ENCODE measurements at regions not wholly inside any gene's neighbourhood (a gene's known extent, or its start where the extent isn't known, plus 50 kb on each side); places are given as distances from the start of the nearest gene placed in this dataset.
A peak's percentile ranks its signal among the peaks of the same experiment; 100 is the strongest.

- no peaks in the 10 kb centered on the region for H3K36me3 ChIP-seq
- H3K4me1 ChIP-seq, result peaks cover 9 to 29% (median 14%) of the 10 kb centered on the region in 3 donors
- no peak overlapping the region for H3K27ac ChIP-seq
- H3K27me3 ChIP-seq, result no peaks in the 10 kb centered on the region
- H3K9me3 ChIP-seq, result no peaks in the 10 kb centered on the region
- ATAC-seq, result no peak
- H3K4me3 ChIP-seq, result no peak overlapping the region
- 77 to 96% methylated on average over 4 to 6 of the region's 6 CpGs for WGBS, 2 donors (ENCODE audit: low coverage in 1 of 2)
- TF ChIP-seq POLR2AphosphoS5 (IDR thresholded peaks at IDR 0.05) (no peak), POLR2A (IDR thresholded peaks at IDR 0.05) (no peak), EP300 (IDR thresholded peaks at IDR 0.05) (no peak), CTCF (IDR thresholded peaks at IDR 0.05) (no peak)
Measured at GRCh38 chr9:81227507-81228245, 461.7 kb downstream of the TLE1 start.

GRCh38 chr9:81225596-81225995 lies 463.8 kb downstream of the TLE1 start:
- Histone ChIP-seq H3K9me3 (no peaks in the 10 kb centered on the region), H3K27me3 (no peaks in the 10 kb centered on the region), H3K4me3 (no peak overlapping the region), H3K27ac (no peak overlapping the region), H3K4me1 (peaks cover 9 to 29% (median 14%) of the 10 kb centered on the region in 3 donors), H3K36me3 (no peaks in the 10 kb centered on the region)
- no peak for TF ChIP-seq POLR2A (IDR thresholded peaks at IDR 0.05)
- no peak for TF ChIP-seq POLR2AphosphoS5 (IDR thresholded peaks at IDR 0.05)
- TF ChIP-seq EP300 (IDR thresholded peaks at IDR 0.05), result no peak
- no peak for TF ChIP-seq CTCF (IDR thresholded peaks at IDR 0.05)
- no peak for ATAC-seq
- WGBS, 2 donors (ENCODE audit: low coverage in 1 of 2), result 15 to 29% methylated on average over 1 of the region's 1 CpG

- ATAC-seq, result no peak
Measured at GRCh38 chr9:81224166-81225081, 464.9 kb downstream of the TLE1 start.

GRCh38 chr9:81214975-81215374 lies 474.4 kb downstream of the TLE1 start:
- Histone ChIP-seq H3K4me1 (no peaks in the 10 kb centered on the region), H3K36me3 (no peaks in the 10 kb centered on the region), H3K4me3 (no peak overlapping the region), H3K27ac (no peak overlapping the region), H3K27me3 (no peaks in the 10 kb centered on the region), H3K9me3 (peaks cover 0 to 6% (median 0%) of the 10 kb centered on the region in 3 donors)
- WGBS, 2 donors (ENCODE audit: low coverage in 1 of 2), result 80 to 100% methylated on average over 1 of the region's 1 CpG
- ATAC-seq, result no peak
- TF ChIP-seq POLR2AphosphoS5 (IDR thresholded peaks at IDR 0.05) (no peak), EP300 (IDR thresholded peaks at IDR 0.05) (no peak), CTCF (IDR thresholded peaks at IDR 0.05) (no peak), POLR2A (IDR thresholded peaks at IDR 0.05) (no peak)

More at GRCh38 chr9:81224166-81225081, 464.9 kb downstream of the TLE1 start:
- Histone ChIP-seq H3K27me3 (no peaks in the 10 kb centered on the region), H3K4me3 (no peak overlapping the region), H3K9me3 (no peaks in the 10 kb centered on the region), H3K4me1 (peaks cover 9 to 29% (median 14%) of the 10 kb centered on the region in 3 donors), H3K27ac (peak overlapping the region in 3 of 4 donors; percentile 23 to 54 (median 24)), H3K36me3 (no peaks in the 10 kb centered on the region)
- 19 to 22% methylated on average over 7 of the region's 8 CpGs for WGBS, 2 donors (ENCODE audit: low coverage in 1 of 2)
- TF ChIP-seq EP300 (IDR thresholded peaks at IDR 0.05), result no peak
- no peak for TF ChIP-seq POLR2A (IDR thresholded peaks at IDR 0.05)
- no peak for TF ChIP-seq CTCF (IDR thresholded peaks at IDR 0.05)
- no peak for TF ChIP-seq POLR2AphosphoS5 (IDR thresholded peaks at IDR 0.05)
